Mesodermal cell (in vitro differentiated cells): ENCODE measurements at regions not wholly inside any gene's neighbourhood (a gene's known extent, or its start where the extent isn't known, plus 50 kb on each side); places are given as distances from the start of the nearest gene placed in this dataset.

Experiments
- H3K27ac ChIP-seq: 2 replicates; pipeline ENCODE4 v1.7.0; 2013; ENCODE audit warnings: mild to moderate bottlenecking, low read depth, low read length, moderate library complexity; ENCODE audit not compliant: severe bottlenecking
- H3K36me3 ChIP-seq: 2 replicates; pipeline ENCODE4 v1.7.1; 2013; ENCODE audit warnings: mild to moderate bottlenecking, low read length, moderate library complexity; ENCODE audit not compliant: control insufficient read depth, insufficient read depth
- H3K4me1 ChIP-seq: one replicate; pipeline ENCODE4 v1.7.1; 2013; ENCODE audit warnings: mild to moderate bottlenecking, low read length; ENCODE audit not compliant: insufficient read depth, control insufficient read depth, poor library complexity, severe bottlenecking
- H3K4me3 ChIP-seq: 2 replicates; pipeline ENCODE4 v1.7.0; 2013; ENCODE audit warnings: low read length, control low read depth, mild to moderate bottlenecking; ENCODE audit not compliant: insufficient read depth, poor library complexity, severe bottlenecking; ENCODE audit errors: extremely low read depth
- H3K9me3 ChIP-seq: 2 replicates; pipeline ENCODE4 v1.7.1; 2013; ENCODE audit warnings: mild to moderate bottlenecking, low read length, moderate library complexity; ENCODE audit not compliant: control insufficient read depth
- WGBS, 2 experiments: methylation state at CpG; one replicate each; pipeline ENCODE4 v1.1.5; 2013; ENCODE audit warnings: missing lambda C conversion rate in 2 of 2; ENCODE audit not compliant: insufficient coverage in 2 of 2; 5-methylcytosine and 5-hydroxymethylcytosine counted together

DNA sequence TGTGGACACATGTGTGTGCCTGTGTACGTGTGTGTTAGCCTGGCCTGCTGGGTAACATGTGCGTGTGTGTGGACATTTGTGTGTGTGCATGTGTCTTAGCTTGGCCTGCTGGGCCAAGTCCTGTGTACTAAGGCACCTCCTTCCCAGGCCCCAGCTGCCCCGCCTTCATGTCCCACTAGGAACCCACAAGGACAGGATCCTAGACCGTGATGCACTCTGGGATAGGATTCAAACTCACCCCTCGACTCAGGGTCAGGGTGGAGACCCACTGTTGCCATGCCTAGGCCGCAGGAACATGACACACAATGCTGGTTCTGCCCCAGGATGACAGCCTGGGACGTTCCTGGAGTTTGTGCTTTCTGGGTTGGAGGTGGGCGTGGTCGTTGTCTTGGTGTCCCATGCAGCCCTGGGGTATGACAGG lies 89.9 kb upstream of the TMPRSS2 start:
- Histone ChIP-seq H3K4me3 (no peak overlapping the region), H3K9me3 (no peaks in the 10 kb centered on the region), H3K4me1 (no peaks in the 10 kb centered on the region), H3K27ac (no peak overlapping the region), H3K36me3 (no peaks in the 10 kb centered on the region)
- WGBS, 2 experiments, result 90 to 96% methylated on average over 5 to 8 of the region's 9 CpGs

DNA sequence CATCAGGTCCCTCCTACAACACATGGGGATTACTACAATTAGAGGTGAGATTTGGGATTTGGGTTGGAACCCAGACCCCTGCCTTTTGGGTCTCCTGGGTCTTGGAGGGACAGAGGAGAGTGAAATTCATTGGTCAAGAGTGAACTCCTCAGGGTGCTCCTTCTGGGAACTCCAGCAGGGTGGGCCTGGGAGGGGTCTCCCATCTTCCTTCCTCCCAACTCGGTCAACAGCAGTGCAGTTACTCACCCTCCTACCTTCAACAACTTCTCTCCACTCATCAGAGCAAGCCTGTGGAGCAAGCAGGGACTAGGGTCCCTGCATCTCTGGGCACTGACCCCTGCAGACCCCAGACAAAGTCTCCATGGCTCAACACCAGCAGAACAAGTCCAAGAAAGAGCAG lies 89.3 kb upstream of the TMPRSS2 start:
- no peak overlapping the region for H3K4me3 ChIP-seq
- no peak overlapping the region for H3K27ac ChIP-seq
- H3K9me3 ChIP-seq, result no peaks in the 10 kb centered on the region
- H3K4me1 ChIP-seq, result no peaks in the 10 kb centered on the region
- H3K36me3 ChIP-seq, result no peaks in the 10 kb centered on the region
- WGBS, 2 experiments, result 100% methylated on average over 1 of the region's 1 CpG; no CpG with 5 or more reads in 1 of the 2 experiments

DNA sequence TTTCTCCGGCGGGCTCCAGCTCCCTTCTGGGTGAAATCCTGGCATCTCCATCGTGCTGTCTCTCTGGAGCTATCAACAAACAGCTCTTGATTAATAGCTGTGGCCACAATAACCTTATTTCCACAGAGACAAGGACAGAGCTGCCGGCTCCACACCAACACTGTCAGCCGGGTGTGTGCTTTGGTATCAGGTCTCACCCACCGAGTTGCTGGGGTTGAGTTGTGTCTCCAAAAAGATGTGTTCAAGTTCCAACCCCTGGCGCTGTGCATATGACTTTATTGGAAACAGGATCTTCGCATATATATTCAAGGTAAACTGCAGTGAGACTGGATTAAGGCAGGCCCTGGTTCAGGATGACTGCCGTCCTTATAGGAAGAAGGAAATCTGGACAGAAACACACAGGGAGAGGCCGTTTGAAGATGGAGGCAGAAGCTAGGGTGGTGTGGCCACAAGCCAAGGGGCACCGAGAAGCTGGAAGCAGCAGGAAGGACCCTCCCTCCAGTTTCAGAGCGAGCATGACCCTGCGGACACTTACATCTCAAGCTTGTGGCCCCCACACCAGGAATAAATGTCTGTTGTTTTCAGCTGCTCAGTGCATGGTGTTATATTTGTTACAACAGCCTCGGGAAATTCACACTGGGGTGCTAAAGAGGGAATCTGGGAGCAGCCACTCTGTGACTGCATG lies 88.4 kb upstream of the TMPRSS2 start:
- no peak overlapping the region for H3K27ac ChIP-seq
- H3K4me3 ChIP-seq, result no peak overlapping the region
- no peaks in the 10 kb centered on the region for H3K9me3 ChIP-seq
- H3K4me1 ChIP-seq, result no peaks in the 10 kb centered on the region
- no peaks in the 10 kb centered on the region for H3K36me3 ChIP-seq
- WGBS, 2 experiments, result 89 to 92% methylated on average over 13 of the region's 14 CpGs

DNA sequence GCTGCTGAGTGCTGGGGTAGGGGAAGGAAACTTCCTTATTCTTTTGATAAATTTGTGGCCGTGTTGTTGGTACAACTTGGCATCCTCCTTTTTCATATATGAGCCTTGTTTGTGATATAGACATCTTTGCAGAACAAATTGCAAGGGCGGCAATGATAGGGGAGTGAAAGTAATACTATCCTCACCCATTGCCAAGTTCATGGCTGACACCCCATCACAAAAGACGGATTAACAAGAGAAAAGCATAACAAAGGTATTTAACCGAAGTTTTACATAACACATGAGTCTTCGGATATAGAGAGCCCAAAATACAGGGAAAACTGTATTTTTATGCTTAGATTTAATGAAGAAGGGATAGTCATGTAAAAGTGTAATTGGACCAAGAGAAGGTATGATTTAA lies 86.3 kb upstream of the TMPRSS2 start:
- H3K4me1 ChIP-seq, result no peaks in the 10 kb centered on the region
- no peaks in the 10 kb centered on the region for H3K36me3 ChIP-seq
- H3K4me3 ChIP-seq, result no peak overlapping the region
- no peaks in the 10 kb centered on the region for H3K9me3 ChIP-seq
- 37 to 100% methylated on average over 1 to 2 of the region's 5 CpGs for WGBS, 2 experiments
- no peak overlapping the region for H3K27ac ChIP-seq

DNA sequence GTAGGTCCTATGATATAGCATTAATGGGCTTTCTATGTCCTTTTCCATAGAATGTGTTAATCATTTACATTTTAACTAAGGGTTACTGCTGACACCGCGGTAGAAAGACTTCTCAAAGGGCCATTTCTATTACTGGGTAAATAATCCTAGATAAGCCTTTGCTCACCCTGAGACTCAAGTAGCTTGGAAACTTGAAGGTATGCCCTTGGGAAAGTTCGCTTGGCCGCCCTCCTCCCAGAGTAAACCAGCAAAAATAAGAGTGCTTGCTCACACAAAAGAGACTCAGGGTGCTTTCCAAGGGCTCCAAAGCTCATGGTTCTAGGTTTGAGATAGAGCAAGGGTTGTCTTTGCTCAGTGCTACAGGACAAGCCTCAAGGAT lies 85.8 kb upstream of the TMPRSS2 start:
- 40 to 69% methylated on average over 1 to 4 of the region's 4 CpGs for WGBS, 2 experiments
- no peak overlapping the region for H3K27ac ChIP-seq
- no peaks in the 10 kb centered on the region for H3K36me3 ChIP-seq
- no peaks in the 10 kb centered on the region for H3K4me1 ChIP-seq
- no peak overlapping the region for H3K4me3 ChIP-seq
- H3K9me3 ChIP-seq, result no peaks in the 10 kb centered on the region

DNA sequence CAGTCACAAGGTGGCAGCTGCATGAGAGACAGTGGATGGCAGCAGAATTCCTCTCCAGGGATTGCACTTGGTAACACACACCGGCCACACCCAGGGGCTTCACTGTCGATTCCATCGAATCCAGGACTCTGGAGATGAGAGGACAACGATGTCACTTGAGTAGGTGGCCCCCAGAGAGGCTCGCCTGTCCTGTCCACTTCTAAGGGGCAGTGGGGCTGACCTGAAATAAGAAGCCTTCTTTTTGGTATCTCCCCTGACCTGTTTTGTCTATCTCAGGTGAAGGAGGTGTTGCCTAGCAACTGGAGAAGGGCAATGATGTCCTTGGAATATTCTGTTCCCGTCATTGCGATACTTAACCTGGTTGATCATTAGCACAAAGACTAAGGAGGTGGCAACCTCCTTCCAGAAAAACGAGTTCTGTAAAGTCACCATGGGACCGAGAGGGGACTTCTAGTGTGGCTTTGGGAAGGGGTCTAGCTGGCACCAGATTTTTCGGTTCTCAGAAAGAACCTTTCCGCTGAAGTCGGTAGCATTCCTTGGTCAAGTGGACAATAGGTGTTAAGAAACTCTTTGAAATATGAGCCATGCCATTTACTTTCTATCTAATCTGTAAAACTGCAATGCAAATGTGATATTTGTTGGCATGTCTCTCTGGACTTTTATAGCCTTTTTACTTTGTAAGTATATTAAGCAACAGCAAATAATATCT lies 85.2 kb upstream of the TMPRSS2 start:
- Histone ChIP-seq H3K27ac (no peak overlapping the region), H3K9me3 (no peaks in the 10 kb centered on the region), H3K36me3 (no peaks in the 10 kb centered on the region), H3K4me3 (no peak overlapping the region), H3K4me1 (no peaks in the 10 kb centered on the region)
- WGBS, 2 experiments, result 82 to 92% methylated on average over 8 to 10 of the region's 12 CpGs

DNA sequence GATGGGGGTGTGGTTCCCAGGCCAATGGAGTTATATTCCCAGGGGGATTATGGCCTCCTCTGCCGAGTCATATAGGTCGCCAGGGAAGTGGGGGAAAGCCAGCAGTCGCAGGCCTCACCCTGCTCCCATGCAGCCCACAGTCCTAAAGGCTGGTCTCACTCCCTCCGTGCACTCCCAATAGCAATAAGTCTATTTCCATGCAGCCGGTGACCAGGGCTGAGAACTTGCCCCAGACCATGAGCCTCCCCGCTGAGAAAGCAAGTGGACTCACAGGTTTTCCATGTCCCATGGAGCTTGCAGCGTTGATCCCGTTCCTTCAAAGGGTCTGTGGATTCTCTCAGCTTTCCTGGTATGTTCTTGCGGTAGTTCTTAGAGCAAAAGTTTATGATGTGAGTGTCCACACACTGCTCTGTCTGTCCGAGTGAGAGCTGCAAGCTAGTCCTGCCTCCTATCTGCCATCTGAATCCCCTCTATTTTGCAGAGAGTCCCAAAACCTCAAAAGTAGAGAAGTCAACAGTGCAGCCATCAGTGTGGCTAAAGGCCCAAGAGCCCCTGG lies 81.7 kb upstream of the TMPRSS2 start:
- WGBS, 2 experiments, result 93 to 99% methylated on average over 9 to 10 of the region's 10 CpGs
- Histone ChIP-seq H3K9me3 (no peaks in the 10 kb centered on the region), H3K36me3 (no peaks in the 10 kb centered on the region), H3K4me1 (no peaks in the 10 kb centered on the region), H3K27ac (no peak overlapping the region), H3K4me3 (no peak overlapping the region)

DNA sequence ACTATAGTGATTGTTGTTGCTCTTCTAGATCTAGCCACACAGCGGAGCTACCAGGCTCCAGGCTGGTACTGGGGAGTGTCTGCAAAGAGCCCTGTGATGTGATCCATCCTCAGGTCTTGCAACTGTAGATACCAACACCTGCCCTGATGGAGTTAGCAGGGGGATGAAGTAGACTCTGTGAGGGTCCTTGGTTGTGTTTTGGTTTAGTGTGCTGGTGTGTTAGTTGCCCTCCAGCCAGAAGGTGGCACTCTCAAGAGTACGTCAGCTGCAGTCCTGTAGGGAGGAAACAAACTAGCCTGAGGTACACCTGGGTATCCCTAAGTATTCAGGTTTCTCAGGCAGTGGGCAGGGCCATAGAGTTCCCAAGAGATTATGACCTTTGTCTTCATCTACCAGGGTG lies 81.2 kb upstream of the TMPRSS2 start:
- no peaks in the 10 kb centered on the region for H3K4me1 ChIP-seq
- no peak overlapping the region for H3K4me3 ChIP-seq
- H3K27ac ChIP-seq, result no peak overlapping the region
- H3K36me3 ChIP-seq, result no peaks in the 10 kb centered on the region
- 88 to 100% methylated on average over 1 of the region's 2 CpGs for WGBS, 2 experiments
- H3K9me3 ChIP-seq, result no peaks in the 10 kb centered on the region

DNA sequence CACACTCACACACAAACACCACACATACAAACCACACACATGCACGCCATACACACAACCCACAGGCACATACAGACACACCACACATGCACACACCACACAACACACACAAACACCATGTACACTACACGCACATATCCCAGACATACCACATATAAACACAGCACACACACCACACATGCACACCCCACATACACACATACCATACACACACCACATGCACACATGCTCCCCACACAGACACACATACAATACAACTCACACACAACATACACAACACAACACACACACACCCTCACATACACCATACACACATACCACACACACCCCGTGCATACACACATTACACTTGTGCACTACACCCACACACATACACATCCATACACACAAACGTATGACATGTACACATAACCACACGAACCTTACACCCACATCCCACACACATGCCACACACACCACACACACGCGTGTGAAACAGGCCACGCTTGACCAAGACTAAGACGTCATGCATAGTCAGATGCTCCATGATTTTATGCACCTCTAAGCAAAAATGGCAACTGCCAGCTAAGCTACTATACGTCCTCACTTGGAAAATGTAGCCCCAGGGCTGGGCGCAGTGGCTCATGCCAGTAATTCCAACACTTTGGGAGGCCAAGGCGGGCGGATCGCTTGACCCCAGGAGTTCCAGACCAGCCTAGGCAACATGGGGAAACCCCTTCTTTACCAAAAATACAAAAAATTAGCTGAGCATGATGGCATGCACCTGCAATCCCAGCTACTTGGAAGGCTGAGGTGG lies 77.4 kb upstream of the TMPRSS2 start:
- Histone ChIP-seq H3K4me1 (no peaks in the 10 kb centered on the region), H3K9me3 (no peaks in the 10 kb centered on the region), H3K4me3 (no peak overlapping the region), H3K27ac (no peak overlapping the region), H3K36me3 (no peaks in the 10 kb centered on the region)
- WGBS, 2 experiments, result 79 to 88% methylated on average over 10 to 12 of the region's 14 CpGs

DNA sequence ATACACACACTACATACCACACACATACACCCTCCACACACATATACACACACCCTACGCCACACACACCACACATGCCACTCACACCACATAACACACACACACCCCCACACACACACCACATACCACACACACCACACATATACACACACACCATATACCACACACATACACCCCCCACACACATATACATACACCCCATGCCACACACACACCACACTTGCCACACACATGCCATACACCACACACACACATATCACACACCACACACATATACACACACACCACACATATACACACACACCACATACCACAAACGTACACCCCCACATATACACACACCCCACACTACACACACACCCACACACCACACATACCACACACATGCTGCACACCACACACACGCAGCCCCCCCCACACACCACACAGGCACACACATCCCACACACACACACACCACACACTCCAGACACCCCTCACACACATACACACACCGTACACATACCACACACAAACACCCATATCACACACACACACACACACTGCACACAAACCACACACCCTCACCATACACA lies 76.7 kb upstream of the TMPRSS2 start:
- Histone ChIP-seq H3K9me3 (no peaks in the 10 kb centered on the region), H3K27ac (no peak overlapping the region), H3K4me1 (no peaks in the 10 kb centered on the region), H3K36me3 (no peaks in the 10 kb centered on the region), H3K4me3 (no peak overlapping the region)
- WGBS, 2 experiments, result 84 to 88% methylated on average over 3 to 4 of the region's 4 CpGs
